ENCODE measurements at regions not wholly inside any gene's neighbourhood (a gene's known extent, or its start where the extent isn't known, plus 50 kb on each side); places are given as distances from the start of the nearest gene placed in this dataset.

DNA sequence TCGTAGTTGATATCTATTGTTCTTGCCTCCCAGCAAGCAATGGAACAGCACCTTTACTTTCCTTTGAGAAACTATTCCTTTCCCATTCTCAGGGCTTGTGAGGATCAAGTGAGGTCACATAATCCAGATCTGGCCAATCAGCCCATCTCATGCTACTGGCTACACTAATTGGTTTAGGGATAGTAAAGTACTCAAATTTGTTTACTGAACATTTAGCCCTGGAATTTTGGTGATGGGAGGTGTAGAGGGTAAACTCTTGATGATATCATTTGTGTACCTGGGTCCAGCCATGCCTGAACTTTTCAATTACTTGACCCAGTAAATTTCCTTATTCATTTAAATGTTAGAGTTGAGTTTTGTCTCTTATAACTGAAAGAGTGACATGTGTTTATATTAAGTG, 195.8 kb upstream of the TNP1 start:
- TF ChIP-seq POLR2A (IDR thresholded peaks at IDR 0.05; ENCODE audit: low read length) (no peak), GATA1 (IDR thresholded peaks at IDR 0.05; ENCODE audit: low read depth, low read length) (no peak)
